BJ (cell line): ENCODE measurements at regions not wholly inside any gene's neighbourhood (a gene's known extent, or its start where the extent isn't known, plus 50 kb on each side); places are given as distances from the start of the nearest gene placed in this dataset.

ENCODE experiments used
- CTCF ChIA-PET: fragments of 350-600 bp; formaldehyde crosslinking; extraction: SDS; loops from one replicate; lab custom pipeline; 2021; ENCODE audit warnings: antibody characterized with exemption, inconsistent platforms; lab: Yijun Ruan, JAX
- POLR2A ChIA-PET: fragments of 300-600 bp; sonication (Branson Sonifier 250); formaldehyde crosslinking; extraction: SDS; loops from one replicate; lab custom pipeline; 2021; ENCODE audit warnings: antibody characterized with exemption; lab: Charles Lee
- DNase-seq: peaks from one replicate; pipeline ENCODE4 v3.0.0-alpha.2; 2011; ENCODE audit warnings: low read depth
- H3K27me3 ChIP-seq: 2 replicates; pipeline ENCODE4 v1.6.0; 2011; ENCODE audit warnings: low read length; ENCODE audit not compliant: control insufficient read depth, insufficient read depth
- H3K36me3 ChIP-seq: 2 replicates; pipeline ENCODE4 v1.5.1; 2011; ENCODE audit warnings: low read length; ENCODE audit not compliant: control insufficient read depth, insufficient read depth
- H3K4me3 ChIP-seq: 2 replicates; pipeline ENCODE4 v1.5.1; 2011; ENCODE audit warnings: low read depth, mild to moderate bottlenecking, control low read depth, low read length
- CTCF ChIP-seq: IDR thresholded peaks from 2 replicates; pipeline ENCODE4 v1.5.1; 2011; ENCODE audit warnings: low read depth, mild to moderate bottlenecking, control low read depth, inconsistent platforms, low read length, moderate library complexity; ENCODE audit not compliant: insufficient read depth

- DNase-seq, result no peak
- Histone ChIP-seq H3K36me3 (no peaks in the 10 kb centered on the region), H3K27me3 (no peaks in the 10 kb centered on the region), H3K4me3 (no peak overlapping the region)
- CTCF ChIA-PET, result no interaction called here
- POLR2A ChIA-PET, result no interaction called here
- TF ChIP-seq CTCF, result no peak
Measured at GRCh38 chr12:47517122-47517521, 188.7 kb downstream of the RPAP3 start.

GRCh38 chr12:47509398-47509851, 196.4 kb downstream of the RPAP3 start:
- Histone ChIP-seq H3K4me3 (no peak overlapping the region), H3K27me3 (no peaks in the 10 kb centered on the region), H3K36me3 (no peaks in the 10 kb centered on the region)
- peak; percentile 93 for DNase-seq
- CTCF ChIA-PET, result interaction anchor here (0.7 kb wide), 2 partner anchors 17 to 142 kb away, joined by 3 to 4 read pairs; no protein-coding TSS in a partner anchor
- POLR2A ChIA-PET, result interaction anchor here (0.8 kb wide), 1 partner anchor 10 kb away, joined by 3 read pairs; no protein-coding TSS in a partner anchor
- TF ChIP-seq CTCF, result no peak

- ChIA-PET CTCF (no interaction called here), POLR2A (no interaction called here)
- no peak overlapping the region for H3K4me3 ChIP-seq
- DNase-seq, result no peak
- no peak for TF ChIP-seq CTCF
- no peaks in the 10 kb centered on the region for H3K27me3 ChIP-seq
- H3K36me3 ChIP-seq, result no peaks in the 10 kb centered on the region
Measured at GRCh38 chr12:47507221-47507620, 198.6 kb downstream of the RPAP3 start.

- ChIA-PET POLR2A (no interaction called here), CTCF (interaction anchor here (0.6 to 1.3 kb wide), 3 partner anchors 14 to 24 kb away, joined by 3 to 5 read pairs (median 4); no protein-coding TSS in a partner anchor)
- no peak overlapping the region for H3K4me3 ChIP-seq
- peak; percentile 59 for DNase-seq
- H3K27me3 ChIP-seq, result no peaks in the 10 kb centered on the region
- no peaks in the 10 kb centered on the region for H3K36me3 ChIP-seq
- no peak for TF ChIP-seq CTCF
Measured at GRCh38 chr12:47504775-47505446, 200.9 kb downstream of the RPAP3 start.

- POLR2A ChIA-PET, result no interaction called here
- H3K36me3 ChIP-seq, result no peaks in the 10 kb centered on the region
- DNase-seq, result no peak
- H3K4me3 ChIP-seq, result no peak overlapping the region
- no peaks in the 10 kb centered on the region for H3K27me3 ChIP-seq
- CTCF ChIA-PET, result no interaction called here
- no peak for TF ChIP-seq CTCF
Measured at GRCh38 chr12:47493801-47494200, 212.0 kb downstream of the RPAP3 start.
